ENCODE measurements at regions not wholly inside any gene's neighbourhood (a gene's known extent, or its start where the extent isn't known, plus 50 kb on each side); places are given as distances from the start of the nearest gene placed in this dataset.

DNA sequence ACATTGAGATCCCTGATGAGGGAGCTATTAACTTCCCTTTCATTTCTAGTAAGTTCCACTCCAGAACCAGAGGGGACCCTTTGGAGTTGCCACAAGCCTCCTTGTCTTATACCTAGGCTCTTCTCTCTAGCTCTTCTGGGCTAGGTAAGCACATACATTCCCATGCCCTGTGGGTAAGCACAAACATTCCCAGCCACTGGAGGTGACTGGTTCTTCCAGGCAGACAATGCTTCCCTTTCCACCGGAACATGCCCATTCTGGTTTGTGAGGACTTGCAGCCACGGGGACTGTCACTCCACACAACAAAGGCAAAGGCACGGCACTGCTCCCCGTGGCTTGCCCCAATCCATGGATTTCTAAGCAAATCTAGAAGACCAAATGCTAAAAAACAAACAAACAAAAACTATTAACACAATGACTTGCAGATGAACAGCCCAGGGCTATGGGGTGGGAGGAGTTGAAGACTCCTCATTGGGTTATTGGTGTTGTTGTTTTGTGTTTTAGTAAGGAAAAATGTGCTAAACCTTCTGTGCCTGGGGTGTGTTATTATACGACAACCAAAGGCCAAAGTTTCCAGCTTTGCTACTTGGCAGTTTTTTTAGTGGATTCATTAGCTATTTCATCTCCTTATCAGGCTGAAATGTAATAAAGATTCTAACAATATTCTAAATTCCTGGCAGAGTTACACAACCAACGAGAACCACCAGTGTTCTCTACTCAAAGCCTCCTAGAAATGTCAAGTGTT, 276.2 kb downstream of the SYK start:
- TF ChIP-seq, protein P1, sequence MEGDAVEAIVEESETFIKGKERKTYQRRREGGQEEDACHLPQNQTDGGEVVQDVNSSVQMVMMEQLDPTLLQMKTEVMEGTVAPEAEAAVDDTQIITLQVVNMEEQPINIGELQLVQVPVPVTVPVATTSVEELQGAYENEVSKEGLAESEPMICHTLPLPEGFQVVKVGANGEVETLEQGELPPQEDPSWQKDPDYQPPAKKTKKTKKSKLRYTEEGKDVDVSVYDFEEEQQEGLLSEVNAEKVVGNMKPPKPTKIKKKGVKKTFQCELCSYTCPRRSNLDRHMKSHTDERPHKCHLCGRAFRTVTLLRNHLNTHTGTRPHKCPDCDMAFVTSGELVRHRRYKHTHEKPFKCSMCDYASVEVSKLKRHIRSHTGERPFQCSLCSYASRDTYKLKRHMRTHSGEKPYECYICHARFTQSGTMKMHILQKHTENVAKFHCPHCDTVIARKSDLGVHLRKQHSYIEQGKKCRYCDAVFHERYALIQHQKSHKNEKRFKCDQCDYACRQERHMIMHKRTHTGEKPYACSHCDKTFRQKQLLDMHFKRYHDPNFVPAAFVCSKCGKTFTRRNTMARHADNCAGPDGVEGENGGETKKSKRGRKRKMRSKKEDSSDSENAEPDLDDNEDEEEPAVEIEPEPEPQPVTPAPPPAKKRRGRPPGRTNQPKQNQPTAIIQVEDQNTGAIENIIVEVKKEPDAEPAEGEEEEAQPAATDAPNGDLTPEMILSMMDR (IDR thresholded peaks at IDR 0.05): no peak
- no peak for TF ChIP-seq ZFX (IDR thresholded peaks at IDR 0.05; ENCODE audit: borderline replicate concordance)
- no peak overlapping the region for H3K27ac ChIP-seq

DNA sequence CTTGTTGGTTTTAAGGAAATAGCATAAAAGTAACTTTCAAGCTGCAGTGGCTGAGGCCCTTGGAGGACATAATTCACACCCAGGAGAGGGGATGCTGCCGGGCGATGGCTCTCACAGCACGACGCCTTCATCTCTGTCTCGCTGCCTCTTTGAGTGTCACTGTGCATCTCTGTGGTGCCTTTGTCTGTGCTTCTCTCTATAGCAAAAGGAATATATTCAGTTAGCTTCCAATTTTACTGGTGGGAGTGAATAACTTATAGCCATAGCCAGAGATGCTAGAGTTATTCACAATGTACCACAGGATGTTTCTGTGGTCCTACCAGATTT, 276.7 kb downstream of the SYK start:
- TF ChIP-seq ZFX (IDR thresholded peaks at IDR 0.05; ENCODE audit: borderline replicate concordance): no peak
- TF ChIP-seq, protein P1 (IDR thresholded peaks at IDR 0.05): no peak
- H3K27ac ChIP-seq: no peak overlapping the region

DNA sequence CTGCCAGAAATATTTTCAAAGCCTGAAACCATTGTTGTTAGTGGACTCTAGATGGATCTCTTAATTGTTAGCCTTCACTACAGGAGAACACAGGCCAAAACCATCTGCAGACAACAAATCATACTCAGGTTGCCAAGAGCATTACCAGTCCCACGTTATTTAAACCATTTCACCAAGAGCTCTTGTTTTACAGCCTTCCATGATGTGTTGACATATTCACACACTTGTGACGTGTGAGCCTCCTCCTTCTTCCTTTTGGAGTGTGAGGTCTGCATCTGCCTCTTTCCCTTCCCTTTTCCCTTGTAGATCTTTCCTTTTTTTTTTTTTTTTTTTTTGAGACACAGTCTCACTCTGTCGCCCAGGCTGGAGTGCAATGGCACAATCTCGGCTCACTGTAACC, 279.0 kb downstream of the AUH start:
- H3K27ac ChIP-seq: no peak overlapping the region
- TF ChIP-seq, protein P1 (IDR thresholded peaks at IDR 0.05): no peak
- TF ChIP-seq ZFX (IDR thresholded peaks at IDR 0.05; ENCODE audit: borderline replicate concordance): no peak

DNA sequence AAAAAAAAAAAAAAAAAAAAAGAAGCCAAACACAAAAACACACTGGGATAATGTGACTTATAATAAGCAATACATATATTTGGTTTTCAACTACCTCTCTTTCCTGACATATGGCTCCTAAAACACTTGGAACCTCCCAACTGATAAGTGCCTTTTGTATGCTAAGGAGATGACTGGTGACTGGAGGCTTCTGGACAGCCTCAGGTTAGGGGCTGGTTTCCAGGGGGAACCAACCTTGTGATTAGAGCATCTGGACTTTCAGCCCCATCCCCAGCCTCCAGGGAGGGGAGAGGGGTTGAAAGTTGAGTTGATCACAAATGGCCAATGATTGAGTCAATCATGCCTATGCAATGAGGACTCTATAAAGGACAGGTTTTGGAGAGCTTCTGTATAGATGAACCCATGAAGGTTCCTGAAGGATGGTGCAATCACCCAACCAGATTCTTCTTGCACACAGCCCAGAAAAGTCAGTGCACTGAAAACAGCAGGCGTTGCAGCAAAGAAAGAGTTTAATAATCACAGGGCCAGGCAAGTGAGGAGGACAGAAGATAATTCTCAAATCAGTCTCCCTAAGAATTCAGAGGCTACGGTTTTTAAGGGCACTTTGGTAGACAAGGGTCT, 276.7 kb downstream of the AUH start:
- no peak for TF ChIP-seq ZFX (IDR thresholded peaks at IDR 0.05; ENCODE audit: borderline replicate concordance)
- TF ChIP-seq, protein P1 (IDR thresholded peaks at IDR 0.05): no peak
- H3K27ac ChIP-seq: no peak overlapping the region

DNA sequence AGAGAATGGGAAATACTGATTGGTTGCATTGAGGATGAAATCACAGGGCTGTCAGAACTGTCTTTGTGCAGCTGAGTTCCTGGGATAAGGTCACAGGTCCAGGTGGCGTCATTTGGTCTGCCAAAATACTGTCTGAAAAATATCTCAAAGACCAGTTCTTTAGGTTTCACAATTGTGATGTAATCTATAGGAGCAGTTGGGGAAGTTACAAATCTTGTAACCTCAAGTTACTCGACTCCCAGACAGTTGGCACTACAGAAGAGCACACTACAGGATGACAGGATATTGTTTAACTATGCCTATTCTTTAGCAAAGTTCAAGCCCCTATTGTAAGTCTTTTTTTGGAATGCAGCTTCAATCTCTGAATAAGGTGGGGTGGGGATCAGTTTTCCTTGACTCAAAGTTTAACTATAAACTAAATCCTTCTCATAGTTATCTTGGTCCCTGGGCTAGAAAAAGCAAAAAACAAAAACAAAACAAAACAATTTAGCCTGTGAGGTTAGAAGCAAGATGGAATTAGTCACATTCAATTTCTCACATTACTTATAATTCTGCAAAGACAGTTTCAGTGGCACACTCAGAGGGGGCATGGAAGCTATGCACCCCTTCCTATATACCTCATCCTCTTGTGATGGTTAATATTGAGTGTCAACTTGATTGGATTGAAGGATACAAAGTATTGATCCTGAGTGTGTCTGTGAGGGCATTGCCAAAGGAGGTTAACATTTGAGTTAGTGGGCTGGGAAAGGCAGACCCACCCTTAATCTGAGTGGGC, 276.0 kb downstream of the AUH start:
- H3K27ac ChIP-seq: no peak overlapping the region
- TF ChIP-seq, protein P1 (IDR thresholded peaks at IDR 0.05): no peak
- TF ChIP-seq ZFX (IDR thresholded peaks at IDR 0.05; ENCODE audit: borderline replicate concordance): no peak

DNA sequence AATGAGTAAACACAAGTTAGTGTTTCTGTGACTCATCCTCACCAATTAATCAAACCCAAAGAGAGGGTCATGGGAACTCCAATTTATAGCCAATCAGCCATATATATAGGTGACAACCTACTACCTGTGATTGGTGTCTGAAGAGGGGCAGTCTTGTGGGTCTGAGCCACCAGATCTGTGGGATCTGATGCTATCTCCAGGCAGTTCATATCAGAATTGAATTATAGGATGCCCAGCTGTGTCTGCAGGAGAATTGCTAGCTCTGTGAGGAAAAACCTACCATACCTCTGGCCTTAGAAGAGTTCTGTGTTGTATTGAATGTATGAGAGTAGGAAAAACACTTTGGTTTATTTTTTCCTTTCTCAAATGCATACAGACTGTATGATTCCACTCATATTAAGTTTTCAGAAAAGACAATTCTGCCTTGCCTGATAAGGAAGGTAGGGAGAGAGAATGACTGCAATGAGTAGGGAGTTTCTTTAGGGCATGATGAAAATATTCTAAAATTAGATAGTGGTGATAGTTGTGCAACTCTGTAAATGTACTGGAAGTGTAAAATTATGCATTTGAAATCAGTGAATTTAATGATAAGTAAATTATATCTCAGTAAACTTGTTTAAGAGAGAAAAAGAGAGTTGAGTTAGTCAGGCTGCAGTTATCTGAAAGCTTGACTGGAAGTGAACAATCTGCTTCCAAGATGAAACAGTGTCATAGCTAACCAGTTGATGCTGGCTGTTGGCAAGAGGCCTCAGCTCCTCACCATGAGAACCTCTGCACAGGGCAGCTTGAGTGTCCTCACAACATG, 274.9 kb downstream of the AUH start:
- no peak for TF ChIP-seq ZFX (IDR thresholded peaks at IDR 0.05; ENCODE audit: borderline replicate concordance)
- TF ChIP-seq, protein P1 (IDR thresholded peaks at IDR 0.05): no peak
- no peak overlapping the region for H3K27ac ChIP-seq

All from 22Rv1 (cell line).